GM12872 (cell line): ENCODE measurements at regions not wholly inside any gene's neighbourhood (a gene's known extent, or its start where the extent isn't known, plus 50 kb on each side); places are given as distances from the start of the nearest gene placed in this dataset.

ENCODE experiments used
- CTCF ChIP-seq: IDR thresholded peaks from 3 replicates; pipeline ENCODE4 v1.5.1; 2011; ENCODE audit warnings: low read depth, mild to moderate bottlenecking, low read length, moderate library complexity; ENCODE audit not compliant: insufficient read depth

- no peak for TF ChIP-seq CTCF
These were observed 80.6 kb upstream of the HS6ST1 start for GRCh38 chr2:128399256-128399655.

GRCh38 chr2:128399690-128400291 is 81.1 kb upstream of the HS6ST1 start:
- no peak for TF ChIP-seq CTCF

DNA sequence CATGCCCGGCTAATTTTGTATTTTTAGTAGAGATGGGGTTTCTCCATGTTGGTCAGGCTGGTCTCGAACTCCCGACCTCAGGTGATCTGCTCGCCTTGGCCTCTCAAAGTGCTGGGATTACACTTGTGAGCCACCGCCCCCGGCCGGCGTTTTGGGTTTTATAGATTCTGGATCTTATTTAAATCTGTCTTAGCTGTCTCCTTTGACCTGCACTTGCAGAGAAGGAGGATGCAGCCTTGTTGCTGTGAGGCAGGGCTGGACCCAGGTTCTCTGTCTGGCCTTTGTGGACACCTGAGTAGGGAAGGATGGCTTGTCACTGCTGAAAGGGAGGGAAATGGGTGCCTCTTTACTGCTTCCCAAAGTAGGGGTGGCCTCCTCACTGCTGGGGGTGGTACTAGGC is 83.0 kb upstream of the HS6ST1 start:
- no peak for TF ChIP-seq CTCF

GRCh38 chr2:128402911-128403670 is 84.4 kb upstream of the HS6ST1 start:
- no peak for TF ChIP-seq CTCF

DNA sequence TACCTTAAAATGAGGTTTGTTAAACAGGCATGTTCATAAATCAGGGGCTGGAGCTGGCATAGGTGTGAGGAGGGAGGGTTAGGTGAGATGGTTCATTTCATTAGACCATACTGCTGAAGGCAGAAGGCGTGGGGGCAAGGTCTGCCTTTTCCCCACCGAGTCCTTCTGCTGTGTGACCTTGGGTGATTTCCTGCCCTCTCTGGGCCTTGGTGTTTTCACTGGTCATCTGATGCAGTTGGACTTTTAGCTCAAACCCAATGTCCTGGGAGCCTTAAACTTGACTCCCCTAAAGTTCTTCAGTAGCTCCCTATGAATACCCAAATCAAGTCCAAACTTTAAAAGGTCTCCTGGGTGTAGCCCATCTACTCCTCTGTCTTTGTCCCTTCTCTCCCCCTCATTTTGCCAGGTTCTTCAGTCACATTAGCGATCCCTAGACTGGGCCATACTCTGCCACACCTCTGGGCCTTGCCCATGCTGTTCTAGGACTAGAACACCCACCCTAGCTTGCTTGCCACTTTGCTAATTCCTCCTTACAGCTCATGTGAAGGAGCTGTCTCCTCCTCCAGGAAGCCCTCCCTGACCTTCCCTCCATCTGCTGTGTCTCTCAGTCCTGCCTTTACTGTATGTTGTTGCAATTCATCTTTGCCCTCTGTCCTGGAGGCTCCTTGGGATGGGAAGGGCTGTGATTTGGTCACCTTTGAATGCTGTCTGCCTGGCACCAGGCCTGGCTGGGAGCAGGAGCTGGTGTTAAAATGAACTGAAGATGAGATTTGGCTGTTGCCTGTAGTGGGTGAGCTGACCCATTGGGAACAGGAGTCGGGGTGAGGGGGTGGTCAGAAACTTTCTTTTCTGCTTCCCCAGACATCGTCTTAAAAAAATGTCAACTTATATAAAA is 85.4 kb upstream of the HS6ST1 start:
- no peak for TF ChIP-seq CTCF

DNA sequence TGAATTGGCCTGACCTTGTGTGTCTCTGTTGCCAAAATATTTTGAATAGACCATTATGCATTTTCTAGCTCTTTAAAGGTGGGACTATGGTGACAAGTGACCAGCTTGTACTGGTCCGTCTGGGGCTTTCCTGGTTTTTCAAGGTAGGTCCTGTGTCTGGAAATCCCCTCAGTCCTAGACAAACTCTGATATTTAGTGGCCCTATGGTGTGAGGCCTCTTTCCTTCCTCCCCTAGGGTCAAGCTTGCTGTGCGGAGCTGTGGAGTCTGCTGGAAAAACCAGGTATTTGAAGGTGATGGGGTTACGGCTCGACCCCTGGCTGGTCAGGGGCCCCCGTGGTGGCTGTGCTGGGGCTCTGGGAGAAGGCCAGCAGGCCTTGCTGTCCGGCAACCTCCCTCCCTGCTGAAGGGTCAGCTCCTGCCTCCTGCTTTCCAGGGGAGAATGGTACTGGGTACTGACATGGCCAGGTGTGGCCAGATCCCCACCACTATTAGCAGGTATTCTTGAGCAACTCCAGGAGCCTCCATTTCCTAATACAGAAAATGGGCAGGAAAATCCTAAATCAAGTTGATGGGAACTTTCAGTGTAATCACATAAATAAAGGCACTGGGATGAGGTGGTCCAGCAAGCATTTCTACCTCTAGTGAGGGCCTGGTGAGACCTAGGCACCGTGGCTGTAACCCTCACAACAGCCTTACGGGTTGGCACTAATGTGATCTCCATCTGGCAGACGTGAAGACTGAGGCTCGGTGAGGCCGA is 86.2 kb upstream of the HS6ST1 start:
- TF ChIP-seq CTCF = no peak

- TF ChIP-seq CTCF = no peak
These were observed 86.8 kb upstream of the HS6ST1 start for GRCh38 chr2:128405467-128405900.
